ENCODE measurements at regions not wholly inside any gene's neighbourhood (a gene's known extent, or its start where the extent isn't known, plus 50 kb on each side); places are given as distances from the start of the nearest gene placed in this dataset.

GRCh38 chr3:27930052-27930602 lies 208.0 kb upstream of the EOMES start:
- H3K27me3 ChIP-seq (ENCODE audit: control insufficient read depth in 5 of 5, insufficient read depth in 4 of 5, low read length in 5 of 5), result no peaks in the 10 kb centered on the region
- H3K4me3 ChIP-seq (ENCODE audit: low read depth in 1 of 5, low read length in 5 of 5), result no peak overlapping the region
- no peaks in the 10 kb centered on the region for H3K4me1 ChIP-seq (ENCODE audit: control insufficient read depth in 5 of 5, insufficient read depth in 5 of 5, low read length in 5 of 5)
- H3K27ac ChIP-seq (ENCODE audit: low read depth, low read length), result no peak overlapping the region
- H3K9ac ChIP-seq (ENCODE audit: low read length in 5 of 5), result no peak overlapping the region
- H3K36me3 ChIP-seq (ENCODE audit: control insufficient read depth in 5 of 5, insufficient read depth in 5 of 5, low read length in 5 of 5), result no peaks in the 10 kb centered on the region
- no peaks in the 10 kb centered on the region for H3K9me3 ChIP-seq (ENCODE audit: control insufficient read depth in 5 of 5, low read length in 5 of 5)

DNA sequence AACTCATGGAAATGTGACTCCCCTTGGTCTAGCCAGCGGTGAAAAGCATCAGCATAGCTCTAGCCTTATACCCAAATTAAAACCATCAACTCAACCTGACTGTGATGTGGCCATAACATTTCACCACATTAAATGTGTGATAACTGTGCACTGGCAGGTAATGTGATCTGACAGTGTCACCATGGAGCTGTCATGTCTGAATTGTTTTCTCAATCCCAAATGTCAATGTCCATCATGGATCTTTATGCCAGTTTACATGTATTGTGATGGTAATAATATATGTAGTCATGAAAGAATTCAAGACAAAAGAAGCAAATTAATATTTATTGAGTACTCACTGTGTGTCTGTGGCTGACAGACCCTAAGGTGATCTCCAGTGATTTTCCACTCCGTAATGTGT lies 213.4 kb upstream of the EOMES start:
- Histone ChIP-seq H3K4me3 (ENCODE audit: low read depth in 1 of 5, low read length in 5 of 5) (no peak overlapping the region), H3K4me1 (ENCODE audit: control insufficient read depth in 5 of 5, insufficient read depth in 5 of 5, low read length in 5 of 5) (no peaks in the 10 kb centered on the region), H3K9ac (ENCODE audit: low read length in 5 of 5) (no peak overlapping the region), H3K9me3 (ENCODE audit: control insufficient read depth in 5 of 5, low read length in 5 of 5) (no peaks in the 10 kb centered on the region), H3K27ac (ENCODE audit: low read depth, low read length) (no peak overlapping the region), H3K27me3 (ENCODE audit: control insufficient read depth in 5 of 5, insufficient read depth in 4 of 5, low read length in 5 of 5) (no peaks in the 10 kb centered on the region), H3K36me3 (ENCODE audit: control insufficient read depth in 5 of 5, insufficient read depth in 5 of 5, low read length in 5 of 5) (no peaks in the 10 kb centered on the region)

DNA sequence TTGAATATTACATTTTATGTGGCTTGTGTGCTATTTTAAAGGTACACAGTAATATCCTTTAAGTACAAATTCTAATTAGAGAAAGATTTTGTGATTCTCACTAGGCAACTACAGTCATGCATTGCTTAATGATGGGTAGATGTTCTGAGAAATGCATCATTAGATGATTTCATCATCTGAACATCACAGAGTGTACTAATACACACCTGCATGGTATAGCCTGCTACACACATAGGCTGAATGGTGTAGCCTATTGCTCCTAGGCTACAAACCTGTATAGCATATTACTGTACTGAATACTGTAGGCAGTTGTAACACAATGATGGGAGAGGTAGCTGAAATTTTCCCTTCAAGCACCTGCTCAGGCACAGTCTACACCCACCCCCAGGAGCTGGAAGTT lies 217.4 kb upstream of the EOMES start:
- no peak overlapping the region for H3K4me3 ChIP-seq (ENCODE audit: low read depth in 1 of 5, low read length in 5 of 5)
- no peaks in the 10 kb centered on the region for H3K4me1 ChIP-seq (ENCODE audit: control insufficient read depth in 5 of 5, insufficient read depth in 5 of 5, low read length in 5 of 5)

GRCh38 chr3:27939940-27940339 lies 217.8 kb upstream of the EOMES start:
- Histone ChIP-seq H3K27ac (ENCODE audit: low read depth, low read length) (no peak overlapping the region), H3K9ac (ENCODE audit: low read length in 5 of 5) (no peak overlapping the region), H3K4me1 (ENCODE audit: control insufficient read depth in 5 of 5, insufficient read depth in 5 of 5, low read length in 5 of 5) (no peaks in the 10 kb centered on the region)

More for the DNA sequence above, 217.4 kb upstream of the EOMES start:
- H3K27me3 ChIP-seq (ENCODE audit: control insufficient read depth in 5 of 5, insufficient read depth in 4 of 5, low read length in 5 of 5), result no peaks in the 10 kb centered on the region
- no peak overlapping the region for H3K9ac ChIP-seq (ENCODE audit: low read length in 5 of 5)
- H3K36me3 ChIP-seq (ENCODE audit: control insufficient read depth in 5 of 5, insufficient read depth in 5 of 5, low read length in 5 of 5), result no peaks in the 10 kb centered on the region
- H3K9me3 ChIP-seq (ENCODE audit: control insufficient read depth in 5 of 5, low read length in 5 of 5), result no peaks in the 10 kb centered on the region
- H3K27ac ChIP-seq (ENCODE audit: low read depth, low read length), result no peak overlapping the region

DNA sequence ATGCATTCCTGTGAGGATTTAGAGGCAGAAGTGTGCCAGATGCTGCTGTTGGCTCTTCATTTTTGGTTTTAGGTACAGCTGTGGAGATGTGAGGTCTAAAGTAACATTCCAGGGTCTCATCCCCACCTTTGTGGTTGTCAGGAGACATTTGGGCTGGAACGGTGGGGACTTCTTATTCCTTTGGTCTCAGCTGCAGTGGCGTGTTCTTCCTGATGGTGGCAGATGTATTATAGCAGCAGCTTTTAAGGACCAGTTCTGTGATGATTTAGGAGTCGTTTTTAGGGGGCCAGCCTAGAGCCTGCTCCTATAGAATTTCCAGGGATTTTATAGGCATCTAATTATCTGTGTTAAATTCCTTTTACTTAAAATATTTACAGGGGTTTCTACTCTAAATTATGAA lies 221.0 kb upstream of the EOMES start:
- H3K27ac ChIP-seq (ENCODE audit: low read depth, low read length), result no peak overlapping the region
- no peaks in the 10 kb centered on the region for H3K9me3 ChIP-seq (ENCODE audit: control insufficient read depth in 5 of 5, low read length in 5 of 5)
- H3K9ac ChIP-seq (ENCODE audit: low read length in 5 of 5), result no peak overlapping the region
- no peak overlapping the region for H3K4me3 ChIP-seq (ENCODE audit: low read depth in 1 of 5, low read length in 5 of 5)
- no peaks in the 10 kb centered on the region for H3K27me3 ChIP-seq (ENCODE audit: control insufficient read depth in 5 of 5, insufficient read depth in 4 of 5, low read length in 5 of 5)
- H3K36me3 ChIP-seq (ENCODE audit: control insufficient read depth in 5 of 5, insufficient read depth in 5 of 5, low read length in 5 of 5), result no peaks in the 10 kb centered on the region
- no peaks in the 10 kb centered on the region for H3K4me1 ChIP-seq (ENCODE audit: control insufficient read depth in 5 of 5, insufficient read depth in 5 of 5, low read length in 5 of 5)

More at GRCh38 chr3:27939940-27940339, 217.8 kb upstream of the EOMES start:
- Histone ChIP-seq H3K9me3 (ENCODE audit: control insufficient read depth in 5 of 5, low read length in 5 of 5) (no peaks in the 10 kb centered on the region), H3K27me3 (ENCODE audit: control insufficient read depth in 5 of 5, insufficient read depth in 4 of 5, low read length in 5 of 5) (no peaks in the 10 kb centered on the region), H3K4me3 (ENCODE audit: low read depth in 1 of 5, low read length in 5 of 5) (no peak overlapping the region), H3K36me3 (ENCODE audit: control insufficient read depth in 5 of 5, insufficient read depth in 5 of 5, low read length in 5 of 5) (no peaks in the 10 kb centered on the region)

DNA sequence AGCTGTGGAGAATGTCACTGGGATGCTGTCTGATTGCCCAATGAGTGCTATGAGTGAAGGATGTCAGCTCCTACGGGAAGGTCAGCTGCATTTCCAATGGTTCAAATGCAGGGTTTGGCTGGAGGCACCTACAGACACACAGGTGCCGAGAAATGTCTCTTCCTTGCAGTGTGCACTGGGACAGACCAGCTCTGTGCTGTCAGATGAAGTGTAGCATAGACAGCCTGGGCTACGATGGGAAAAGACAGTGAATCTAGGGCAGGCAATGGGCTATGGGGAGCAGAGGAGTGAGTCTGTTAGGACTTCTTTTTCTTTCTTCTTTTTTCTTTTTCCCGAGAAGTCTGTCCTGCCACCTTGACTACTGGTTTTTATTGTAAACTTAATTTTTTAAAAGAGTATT lies 223.1 kb upstream of the EOMES start:
- H3K27ac ChIP-seq (ENCODE audit: low read depth, low read length), result no peak overlapping the region
- H3K4me1 ChIP-seq (ENCODE audit: control insufficient read depth in 5 of 5, insufficient read depth in 5 of 5, low read length in 5 of 5), result no peaks in the 10 kb centered on the region
- no peaks in the 10 kb centered on the region for H3K27me3 ChIP-seq (ENCODE audit: control insufficient read depth in 5 of 5, insufficient read depth in 4 of 5, low read length in 5 of 5)
- no peaks in the 10 kb centered on the region for H3K36me3 ChIP-seq (ENCODE audit: control insufficient read depth in 5 of 5, insufficient read depth in 5 of 5, low read length in 5 of 5)
- H3K9ac ChIP-seq (ENCODE audit: low read length in 5 of 5), result no peak overlapping the region
- no peak overlapping the region for H3K4me3 ChIP-seq (ENCODE audit: low read depth in 1 of 5, low read length in 5 of 5)
- peaks cover 0 to 4% (median 0%) of the 10 kb centered on the region in 5 donors for H3K9me3 ChIP-seq (ENCODE audit: control insufficient read depth in 5 of 5, low read length in 5 of 5)

- H3K36me3 ChIP-seq (ENCODE audit: control insufficient read depth in 5 of 5, insufficient read depth in 5 of 5, low read length in 5 of 5), result no peaks in the 10 kb centered on the region
Observed at GRCh38 chr3:27960133-27960532, 238.0 kb upstream of the EOMES start.

GRCh38 chr3:27963519-27963918 lies 241.4 kb upstream of the EOMES start:
- H3K27me3 ChIP-seq (ENCODE audit: control insufficient read depth in 5 of 5, insufficient read depth in 4 of 5, low read length in 5 of 5), result no peaks in the 10 kb centered on the region
- no peaks in the 10 kb centered on the region for H3K4me1 ChIP-seq (ENCODE audit: control insufficient read depth in 5 of 5, insufficient read depth in 5 of 5, low read length in 5 of 5)
- H3K36me3 ChIP-seq (ENCODE audit: control insufficient read depth in 5 of 5, insufficient read depth in 5 of 5, low read length in 5 of 5), result no peaks in the 10 kb centered on the region
- H3K27ac ChIP-seq (ENCODE audit: low read depth, low read length), result no peak overlapping the region
- no peak overlapping the region for H3K4me3 ChIP-seq (ENCODE audit: low read depth in 1 of 5, low read length in 5 of 5)
- no peak overlapping the region for H3K9ac ChIP-seq (ENCODE audit: low read length in 5 of 5)
- no peaks in the 10 kb centered on the region for H3K9me3 ChIP-seq (ENCODE audit: control insufficient read depth in 5 of 5, low read length in 5 of 5)

More at GRCh38 chr3:27960133-27960532, 238.0 kb upstream of the EOMES start:
- H3K9ac ChIP-seq (ENCODE audit: low read length in 5 of 5), result no peak overlapping the region
- H3K27ac ChIP-seq (ENCODE audit: low read depth, low read length), result no peak overlapping the region
- H3K27me3 ChIP-seq (ENCODE audit: control insufficient read depth in 5 of 5, insufficient read depth in 4 of 5, low read length in 5 of 5), result no peaks in the 10 kb centered on the region
- peaks cover 0 to 7% (median 4%) of the 10 kb centered on the region in 5 donors for H3K9me3 ChIP-seq (ENCODE audit: control insufficient read depth in 5 of 5, low read length in 5 of 5)
- H3K4me1 ChIP-seq (ENCODE audit: control insufficient read depth in 5 of 5, insufficient read depth in 5 of 5, low read length in 5 of 5), result no peaks in the 10 kb centered on the region
- no peak overlapping the region for H3K4me3 ChIP-seq (ENCODE audit: low read depth in 1 of 5, low read length in 5 of 5)

DNA sequence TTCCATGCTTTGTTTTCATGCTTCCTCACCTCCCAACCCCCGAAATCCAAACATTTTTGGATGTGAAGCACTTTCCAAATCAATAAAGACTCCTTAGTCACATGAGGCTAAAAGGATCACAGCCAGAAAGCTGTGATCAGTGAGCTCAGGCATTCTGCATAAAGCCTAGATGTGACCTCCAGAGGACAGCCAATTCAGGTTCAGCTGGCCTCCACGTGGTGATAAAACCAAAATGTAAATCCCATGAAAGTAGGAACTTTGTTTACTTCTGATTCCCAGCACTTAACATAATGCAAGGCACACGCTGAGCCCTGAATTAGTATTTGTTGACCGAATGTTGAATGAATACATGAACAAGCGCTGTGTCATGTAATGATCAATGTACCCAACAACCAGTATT lies 249.5 kb upstream of the EOMES start:
- no peak overlapping the region for H3K27ac ChIP-seq (ENCODE audit: low read depth, low read length)
- H3K9ac ChIP-seq (ENCODE audit: low read length in 5 of 5), result no peak overlapping the region
- H3K9me3 ChIP-seq (ENCODE audit: control insufficient read depth in 5 of 5, low read length in 5 of 5), result no peaks in the 10 kb centered on the region
- H3K4me3 ChIP-seq (ENCODE audit: low read depth in 1 of 5, low read length in 5 of 5), result no peak overlapping the region
- H3K4me1 ChIP-seq (ENCODE audit: control insufficient read depth in 5 of 5, insufficient read depth in 5 of 5, low read length in 5 of 5), result no peaks in the 10 kb centered on the region
- no peaks in the 10 kb centered on the region for H3K27me3 ChIP-seq (ENCODE audit: control insufficient read depth in 5 of 5, insufficient read depth in 4 of 5, low read length in 5 of 5)
- H3K36me3 ChIP-seq (ENCODE audit: control insufficient read depth in 5 of 5, insufficient read depth in 5 of 5, low read length in 5 of 5), result no peaks in the 10 kb centered on the region

DNA sequence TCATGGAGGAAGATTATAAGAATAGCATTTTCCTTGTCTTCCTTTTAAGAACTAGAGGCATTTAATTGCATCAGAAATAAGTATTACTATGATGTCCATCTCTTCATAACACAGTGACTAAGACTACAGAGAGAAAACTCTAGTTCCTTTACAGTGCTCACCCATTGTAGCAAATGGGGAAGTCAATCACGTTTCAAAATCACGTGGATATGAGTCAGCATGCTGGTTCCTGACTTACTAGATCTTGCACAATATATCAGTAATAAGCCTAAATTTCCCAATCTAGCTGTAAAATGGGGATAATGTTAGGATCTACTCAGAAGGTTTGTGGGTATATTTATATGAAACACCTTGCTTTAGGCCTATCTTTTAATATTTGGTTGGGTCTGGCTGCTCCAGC lies 254.8 kb upstream of the EOMES start:
- H3K27ac ChIP-seq (ENCODE audit: low read depth, low read length), result no peak overlapping the region

DNA sequence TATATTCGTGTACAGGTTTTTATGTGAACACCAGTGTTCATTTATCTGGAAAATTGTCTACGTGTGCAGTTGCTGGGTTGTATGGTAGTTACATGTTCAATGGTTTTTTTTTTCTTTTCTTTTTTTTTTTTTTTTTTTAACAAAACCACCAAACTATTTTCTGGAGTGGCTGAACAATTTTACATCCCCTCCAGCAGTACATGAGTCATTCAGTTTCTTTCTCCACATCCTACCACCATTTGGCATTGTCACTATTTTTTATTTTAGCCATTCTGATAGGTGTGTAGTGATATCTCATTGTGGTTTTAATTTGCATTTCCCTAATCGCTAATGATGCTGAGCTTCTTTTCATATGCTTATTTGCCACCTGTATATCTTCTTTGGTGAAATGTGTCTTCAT lies 256.3 kb upstream of the EOMES start:
- Histone ChIP-seq H3K4me1 (ENCODE audit: control insufficient read depth in 5 of 5, insufficient read depth in 5 of 5, low read length in 5 of 5) (no peaks in the 10 kb centered on the region), H3K27ac (ENCODE audit: low read depth, low read length) (no peak overlapping the region), H3K4me3 (ENCODE audit: low read depth in 1 of 5, low read length in 5 of 5) (no peak overlapping the region), H3K36me3 (ENCODE audit: control insufficient read depth in 5 of 5, insufficient read depth in 5 of 5, low read length in 5 of 5) (no peaks in the 10 kb centered on the region), H3K9me3 (ENCODE audit: control insufficient read depth in 5 of 5, low read length in 5 of 5) (no peaks in the 10 kb centered on the region), H3K27me3 (ENCODE audit: control insufficient read depth in 5 of 5, insufficient read depth in 4 of 5, low read length in 5 of 5) (no peaks in the 10 kb centered on the region), H3K9ac (ENCODE audit: low read length in 5 of 5) (no peak overlapping the region)

More for the DNA sequence above, 254.8 kb upstream of the EOMES start:
- Histone ChIP-seq H3K4me1 (ENCODE audit: control insufficient read depth in 5 of 5, insufficient read depth in 5 of 5, low read length in 5 of 5) (no peaks in the 10 kb centered on the region), H3K27me3 (ENCODE audit: control insufficient read depth in 5 of 5, insufficient read depth in 4 of 5, low read length in 5 of 5) (no peaks in the 10 kb centered on the region), H3K4me3 (ENCODE audit: low read depth in 1 of 5, low read length in 5 of 5) (no peak overlapping the region), H3K36me3 (ENCODE audit: control insufficient read depth in 5 of 5, insufficient read depth in 5 of 5, low read length in 5 of 5) (no peaks in the 10 kb centered on the region), H3K9ac (ENCODE audit: low read length in 5 of 5) (no peak overlapping the region), H3K9me3 (ENCODE audit: control insufficient read depth in 5 of 5, low read length in 5 of 5) (no peaks in the 10 kb centered on the region)
